Breast epithelium (tissue), 4 donors: ENCODE measurements at regions not wholly inside any gene's neighbourhood (a gene's known extent, or its start where the extent isn't known, plus 50 kb on each side); places are given as distances from the start of the nearest gene placed in this dataset.

Experiments
- DNase-seq, 2 donors: peaks; one replicate each; pipeline ENCODE4 v3.0.0-alpha.2; 2019; ENCODE audit warnings: low spot score in 2 of 2
- H3K27ac ChIP-seq, 2 donors: fragments of 200-600 bp; sonication (generic) in 1 of 2; one replicate each; pipeline ENCODE4 v1.5.1; 2016 to 2019; ENCODE audit warnings: mild to moderate bottlenecking in 1 of 2
- H3K27me3 ChIP-seq, 2 donors: fragments of 200-600 bp; sonication (generic) in 1 of 2; one replicate each; pipeline versions ENCODE4 v1.5.1 to v1.6.0; 2017 to 2019; ENCODE audit warnings: control low read depth in 1 of 2, mild to moderate bottlenecking in 1 of 2
- H3K36me3 ChIP-seq: fragments of 200-600 bp; one replicate; pipeline ENCODE4 v1.5.1; 2019
- H3K4me1 ChIP-seq, 2 donors: fragments of 200-600 bp; sonication (generic); one replicate each; pipeline ENCODE4 v1.5.1; 2016 to 2019; ENCODE audit warnings: control low read depth in 1 of 2
- H3K4me3 ChIP-seq, 3 donors: fragments of 200-600 bp; sonication (generic); 1 replicate in 2 of 3; 2 replicates in 1 of 3; pipeline ENCODE4 v1.5.1; 2016 to 2019; ENCODE audit warnings: mild to moderate bottlenecking in 3 of 3, moderate library complexity in 2 of 3
- H3K9me3 ChIP-seq, 2 donors: fragments of 200-600 bp; sonication (generic) in 1 of 2; one replicate each; pipeline ENCODE4 v1.5.1; 2016 to 2019; ENCODE audit warnings: control low read depth in 1 of 2
- POLR2A ChIP-seq: fragments of 450-650 bp; IDR thresholded peaks from one replicate; pipeline ENCODE4 v1.6.1; 2016; ENCODE audit warnings: antibody characterized with exemption, mild to moderate bottlenecking, moderate library complexity
- POLR2AphosphoS5 ChIP-seq, 3 donors: sonication (generic); formaldehyde crosslinking; IDR thresholded peaks; one replicate each; pipeline ENCODE4 v1.6.1; 2017; ENCODE audit warnings: antibody characterized with exemption in 3 of 3
- intact Hi-C: fragments of 100-400 bp; cut with DNase I; formaldehyde crosslinking; loops from one replicate; pipeline ENCODE4 v1.15.1; 2023; ENCODE audit warnings: low total_unique reads
- TF ChIP-seq, protein P1 (sequence below), 3 donors: fragments of 450-650 bp; IDR thresholded peaks; one replicate each; pipeline ENCODE4 v1.5.1; 2016 to 2017; ENCODE audit warnings: antibody characterized with exemption in 3 of 3, mild to moderate bottlenecking in 3 of 3, moderate library complexity in 3 of 3

DNA sequence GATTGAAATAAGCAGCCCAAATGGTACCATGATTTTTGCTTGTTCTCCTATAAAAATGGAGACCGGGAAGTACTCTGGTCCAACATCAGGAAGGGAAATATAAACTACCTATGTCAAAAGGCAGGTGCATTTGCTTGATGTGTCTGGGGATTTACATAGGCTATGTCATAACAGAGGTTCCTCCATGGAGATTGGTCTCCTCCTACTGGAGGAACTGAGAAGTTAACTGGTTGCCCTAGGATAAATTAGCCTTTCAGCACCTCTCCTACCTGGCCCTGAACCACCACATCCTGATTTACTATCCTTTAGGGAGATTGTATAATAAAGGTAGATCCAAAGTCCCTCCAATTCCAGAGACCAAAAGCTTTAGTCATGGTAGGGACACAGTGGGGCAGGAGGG, 1109.3 kb upstream of the B3GALT2 start:
- H3K27me3 ChIP-seq = no peaks in the 10 kb centered on the region
- DNase-seq = no peak
- no peaks in the 10 kb centered on the region for H3K4me1 ChIP-seq
- intact Hi-C loops = no loop called here
- H3K9me3 ChIP-seq = no peaks in the 10 kb centered on the region
- H3K27ac ChIP-seq = no peak overlapping the region
- no peak overlapping the region for H3K4me3 ChIP-seq
- TF ChIP-seq POLR2AphosphoS5 (IDR thresholded peaks at IDR 0.05) (no peak), POLR2A (no peak)
- TF ChIP-seq, protein P1, sequence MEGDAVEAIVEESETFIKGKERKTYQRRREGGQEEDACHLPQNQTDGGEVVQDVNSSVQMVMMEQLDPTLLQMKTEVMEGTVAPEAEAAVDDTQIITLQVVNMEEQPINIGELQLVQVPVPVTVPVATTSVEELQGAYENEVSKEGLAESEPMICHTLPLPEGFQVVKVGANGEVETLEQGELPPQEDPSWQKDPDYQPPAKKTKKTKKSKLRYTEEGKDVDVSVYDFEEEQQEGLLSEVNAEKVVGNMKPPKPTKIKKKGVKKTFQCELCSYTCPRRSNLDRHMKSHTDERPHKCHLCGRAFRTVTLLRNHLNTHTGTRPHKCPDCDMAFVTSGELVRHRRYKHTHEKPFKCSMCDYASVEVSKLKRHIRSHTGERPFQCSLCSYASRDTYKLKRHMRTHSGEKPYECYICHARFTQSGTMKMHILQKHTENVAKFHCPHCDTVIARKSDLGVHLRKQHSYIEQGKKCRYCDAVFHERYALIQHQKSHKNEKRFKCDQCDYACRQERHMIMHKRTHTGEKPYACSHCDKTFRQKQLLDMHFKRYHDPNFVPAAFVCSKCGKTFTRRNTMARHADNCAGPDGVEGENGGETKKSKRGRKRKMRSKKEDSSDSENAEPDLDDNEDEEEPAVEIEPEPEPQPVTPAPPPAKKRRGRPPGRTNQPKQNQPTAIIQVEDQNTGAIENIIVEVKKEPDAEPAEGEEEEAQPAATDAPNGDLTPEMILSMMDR (IDR thresholded peaks at IDR 0.05) = no peak
- H3K36me3 ChIP-seq = no peaks in the 10 kb centered on the region

DNA sequence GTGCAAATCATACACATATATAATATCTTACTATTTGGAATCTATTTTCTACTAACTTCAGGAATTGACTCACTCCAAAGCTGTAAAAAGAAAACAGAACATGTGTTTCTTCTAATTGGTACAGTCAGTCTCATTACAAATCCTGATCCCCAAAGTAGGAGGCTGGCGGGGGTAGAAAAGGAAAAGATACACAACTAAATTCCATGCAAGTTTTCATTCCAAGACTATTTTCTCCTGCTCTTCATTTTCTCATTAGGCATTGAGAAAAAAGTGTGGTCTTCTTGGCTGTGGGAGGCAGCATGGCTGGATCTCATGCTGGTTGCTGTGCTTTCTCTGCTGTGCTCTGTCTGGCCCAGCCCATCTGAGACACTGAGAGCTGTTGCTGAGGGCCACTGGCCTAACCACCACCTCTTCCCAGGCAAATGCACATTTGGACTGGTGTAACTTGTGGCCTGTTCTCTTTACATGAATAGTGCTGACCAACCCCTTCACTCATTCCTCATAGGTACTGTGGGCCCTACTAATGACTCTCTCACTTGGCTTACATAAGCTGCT, 1107.5 kb upstream of the B3GALT2 start:
- TF ChIP-seq POLR2A (no peak), POLR2AphosphoS5 (IDR thresholded peaks at IDR 0.05) (no peak)
- TF ChIP-seq, protein P1 (IDR thresholded peaks at IDR 0.05) = no peak
- intact Hi-C loops = no loop called here
- Histone ChIP-seq H3K27ac (no peak overlapping the region), H3K27me3 (no peaks in the 10 kb centered on the region), H3K4me1 (no peaks in the 10 kb centered on the region), H3K4me3 (no peak overlapping the region), H3K36me3 (no peaks in the 10 kb centered on the region), H3K9me3 (no peaks in the 10 kb centered on the region)
- no peak for DNase-seq

DNA sequence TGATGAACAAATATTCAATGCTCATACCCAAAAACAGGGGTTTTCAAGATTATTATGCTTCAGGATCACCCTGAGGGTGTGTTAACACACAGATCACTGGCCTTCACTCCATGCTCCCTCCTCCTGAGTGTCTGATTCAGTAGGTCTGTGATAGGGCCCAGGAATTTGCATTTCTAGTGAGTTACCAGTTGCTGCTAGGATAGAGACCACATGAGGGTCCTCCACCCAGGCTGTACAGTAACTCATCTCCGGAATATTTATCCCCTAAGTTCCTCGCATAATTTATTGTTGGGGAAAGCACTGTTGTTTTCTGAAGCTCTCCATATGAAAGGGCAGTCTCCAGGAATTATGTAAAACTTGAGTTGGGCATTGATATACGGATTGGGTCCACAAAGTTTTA, 1106.6 kb upstream of the B3GALT2 start:
- Histone ChIP-seq H3K36me3 (no peaks in the 10 kb centered on the region), H3K27ac (no peak overlapping the region), H3K9me3 (no peaks in the 10 kb centered on the region), H3K27me3 (no peaks in the 10 kb centered on the region), H3K4me1 (no peaks in the 10 kb centered on the region), H3K4me3 (no peak overlapping the region)
- intact Hi-C loops = no loop called here
- DNase-seq = no peak
- TF ChIP-seq, protein P1 (IDR thresholded peaks at IDR 0.05) = no peak
- TF ChIP-seq POLR2A = no peak
- no peak for TF ChIP-seq POLR2AphosphoS5 (IDR thresholded peaks at IDR 0.05)

DNA sequence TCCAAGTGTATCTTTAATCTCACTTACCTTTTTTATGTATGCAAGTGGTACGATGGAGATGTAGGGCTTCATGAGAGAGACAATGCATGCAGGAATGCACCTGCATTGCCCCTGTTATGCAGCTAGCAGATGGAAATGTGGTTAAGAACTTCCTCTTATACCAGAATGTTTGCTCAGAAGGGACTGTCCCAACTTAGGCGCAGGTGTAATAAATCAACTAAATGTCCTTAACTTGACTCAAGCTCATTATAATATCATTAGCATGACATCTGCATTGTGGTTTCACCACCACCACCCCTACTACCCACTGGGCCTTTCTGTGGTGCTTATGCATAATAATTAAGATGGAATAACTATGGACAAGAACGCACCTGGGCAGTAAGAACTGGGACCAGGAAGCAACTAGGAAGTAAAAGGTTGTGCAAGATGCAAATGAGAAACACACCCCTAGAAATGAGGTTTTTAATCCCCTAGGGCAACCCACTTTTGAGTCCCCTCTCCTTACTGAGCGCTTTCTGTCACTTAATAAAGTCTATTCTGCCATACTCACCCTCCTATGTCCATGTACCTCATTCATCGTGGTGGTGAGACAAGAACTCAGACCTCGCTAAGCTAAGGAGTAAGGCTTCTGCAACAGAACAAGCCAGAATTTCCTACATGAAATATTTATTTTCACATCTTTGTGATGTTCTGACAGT, 1103.3 kb upstream of the B3GALT2 start:
- intact Hi-C loops = no loop called here
- no peaks in the 10 kb centered on the region for H3K9me3 ChIP-seq
- H3K27ac ChIP-seq = no peak overlapping the region
- TF ChIP-seq POLR2AphosphoS5 (IDR thresholded peaks at IDR 0.05) (no peak), POLR2A (no peak)
- TF ChIP-seq, protein P1 (IDR thresholded peaks at IDR 0.05) = no peak
- no peaks in the 10 kb centered on the region for H3K36me3 ChIP-seq
- no peak overlapping the region for H3K4me3 ChIP-seq
- no peaks in the 10 kb centered on the region for H3K4me1 ChIP-seq
- DNase-seq = no peak
- H3K27me3 ChIP-seq = no peaks in the 10 kb centered on the region

DNA sequence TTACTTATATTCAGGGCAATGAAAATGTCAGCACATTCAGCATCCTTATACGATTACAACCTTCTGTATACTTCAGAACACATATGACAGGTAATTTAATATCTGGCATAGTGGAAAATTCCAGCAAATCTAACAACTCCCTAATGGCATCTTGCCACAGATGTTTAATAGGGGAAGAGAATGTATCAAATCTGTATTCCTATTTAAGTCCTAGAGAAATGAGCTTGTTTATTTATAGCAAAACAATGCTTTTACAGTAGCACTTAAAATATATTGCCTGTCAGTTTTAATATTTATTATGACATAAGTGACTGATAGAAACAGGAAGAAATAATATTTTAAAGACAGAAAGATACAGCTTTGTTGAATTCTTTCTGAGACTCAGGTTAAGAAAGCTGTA, 1101.8 kb upstream of the B3GALT2 start:
- Histone ChIP-seq H3K4me1 (no peaks in the 10 kb centered on the region), H3K27me3 (no peaks in the 10 kb centered on the region), H3K9me3 (no peaks in the 10 kb centered on the region), H3K4me3 (no peak overlapping the region), H3K36me3 (no peaks in the 10 kb centered on the region), H3K27ac (no peak overlapping the region)
- no peak for DNase-seq
- intact Hi-C loops = no loop called here
- TF ChIP-seq POLR2AphosphoS5 (IDR thresholded peaks at IDR 0.05) (no peak), POLR2A (no peak)
- TF ChIP-seq, protein P1 (IDR thresholded peaks at IDR 0.05) = no peak
